Caco-2 (cell line): ENCODE measurements at regions not wholly inside any gene's neighbourhood (a gene's known extent, or its start where the extent isn't known, plus 50 kb on each side); places are given as distances from the start of the nearest gene placed in this dataset.

Experiments used
- BruUV-seq: library from RNA; stranded (reverse); fragments of 400-500 nt; replicated peaks from 2 replicates; lab custom pipeline; 2021; lab: Mats Ljungman, UMichigan
- CTCF ChIA-PET: fragments of 300-600 bp; sonication (Branson Sonifier 250); formaldehyde crosslinking; loops from one replicate; lab custom pipeline; 2022; ENCODE audit warnings: antibody characterized with exemption; lab: Charles Lee
- POLR2A ChIA-PET: fragments of 300-600 bp; sonication (Branson Sonifier 250); formaldehyde crosslinking; loops from one replicate; lab custom pipeline; 2022; ENCODE audit warnings: antibody characterized with exemption; lab: Charles Lee
- DNase-seq, 2 experiments: peaks; one replicate each; pipeline versions ENCODE4 v3.0.0 to v3.0.0-alpha.2; 2020 to 2022
- H3K27me3 ChIP-seq: replicated peaks from 2 replicates; pipeline ENCODE4 v1.6.0; 2011; ENCODE audit warnings: low read length; ENCODE audit not compliant: control insufficient read depth, insufficient read depth
- H3K36me3 ChIP-seq: 2 replicates; pipeline ENCODE4 v1.5.1; 2011; ENCODE audit warnings: low read length; ENCODE audit not compliant: control insufficient read depth, insufficient read depth
- H3K4me1 ChIP-seq: fragments of 250-450 bp; sonication (Bioruptor Pico); 2 replicates; pipeline ENCODE4 v1.5.1; 2020; ENCODE audit warnings: mild to moderate bottlenecking
- H3K4me3 ChIP-seq: 2 replicates; pipeline ENCODE4 v1.5.1; 2011; ENCODE audit warnings: low read depth, mild to moderate bottlenecking, control low read depth, low read length
- H3K9me3 ChIP-seq: fragments of 250-450 bp; sonication (Bioruptor Pico); 2 replicates; pipeline ENCODE4 v1.5.1; 2020; ENCODE audit warnings: mild to moderate bottlenecking, moderate library complexity
- H3K27ac Mint-ChIP-seq: one replicate; pipeline ENCODE4 v1.8.0; 2022; ENCODE audit warnings: mixed read lengths; ENCODE audit not compliant: unreplicated experiment
- H3K27me3 Mint-ChIP-seq: one replicate; pipeline ENCODE4 v1.8.0; 2022; ENCODE audit warnings: mixed read lengths; ENCODE audit not compliant: insufficient read depth, unreplicated experiment
- H3K36me3 Mint-ChIP-seq: one replicate; pipeline ENCODE4 v1.8.0; 2022; ENCODE audit warnings: mild to moderate bottlenecking, mixed read lengths; ENCODE audit not compliant: insufficient read depth, unreplicated experiment
- H3K4me1 Mint-ChIP-seq: one replicate; pipeline ENCODE4 v1.8.0; 2022; ENCODE audit warnings: low read depth, mixed read lengths; ENCODE audit not compliant: unreplicated experiment
- H3K4me3 Mint-ChIP-seq: one replicate; pipeline ENCODE4 v1.8.0; 2022; ENCODE audit warnings: mild to moderate bottlenecking, moderate library complexity, mixed read lengths; ENCODE audit not compliant: unreplicated experiment
- H3K9me3 Mint-ChIP-seq: one replicate; pipeline ENCODE4 v1.8.0; 2022; ENCODE audit warnings: mixed read lengths; ENCODE audit not compliant: unreplicated experiment
- intact Hi-C: fragments of 100-400 bp; cut with micrococcal nuclease; formaldehyde crosslinking; loops from one replicate; pipeline ENCODE4 v1.10.0; 2022; ENCODE audit not compliant: unreplicated experiment
- TF ChIP-seq, protein P1 (sequence below), 2 experiments: fragments of 200-600 bp in 1 of 2; IDR thresholded peaks; 1 replicate in 1 of 2; 2 replicates in 1 of 2; pipeline versions ENCODE4 v1.5.1 to v1.8.0; 2011 to 2022; ENCODE audit warnings: antibody characterized with exemption in 1 of 2, control low read depth in 1 of 2, inconsistent platforms in 1 of 2, low read depth in 1 of 2, low read length in 1 of 2, mild to moderate bottlenecking in 1 of 2, moderate library complexity in 1 of 2; ENCODE audit not compliant: insufficient read depth in 1 of 2, severe bottlenecking in 1 of 2, unreplicated experiment in 1 of 2

DNA sequence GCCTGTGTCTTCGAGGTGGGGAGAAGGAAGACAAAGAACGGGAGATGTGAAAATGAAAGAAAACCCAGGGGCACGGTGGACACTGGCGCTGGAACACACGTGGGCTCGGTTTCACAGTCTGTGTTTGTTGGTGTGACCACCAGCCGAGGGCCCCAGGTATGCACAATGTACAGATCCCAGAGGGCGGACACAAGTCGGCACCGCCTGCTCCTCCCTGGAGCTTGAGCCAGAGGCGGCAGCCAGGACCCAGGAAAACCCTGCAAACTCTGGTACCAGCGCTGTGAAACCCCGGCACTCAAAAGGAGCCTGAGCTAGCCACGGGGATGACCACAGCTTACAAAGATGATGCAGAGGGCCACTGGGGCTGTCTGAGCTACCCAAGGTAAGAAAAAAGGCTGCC lies 105.0 kb downstream of the SHANK2 start:
- H3K4me1 ChIP-seq: no peaks in the 10 kb centered on the region
- intact Hi-C loops: no loop called here
- no peaks in the 10 kb centered on the region for H3K9me3 ChIP-seq
- H3K4me3 ChIP-seq: no peak overlapping the region
- no peak for DNase-seq
- BruUV-seq: no TSS peak
- CTCF ChIA-PET: interaction anchor here (0.6 kb wide), 1 partner anchor 587 kb away, joined by 3 read pairs; no protein-coding TSS in a partner anchor
- Mint-ChIP-seq H3K27me3 (no peaks in the 10 kb centered on the region), H3K9me3 (no peaks in the 10 kb centered on the region), H3K4me3 (no peak overlapping the region), H3K4me1 (peaks cover 2% of the 10 kb centered on the region), H3K36me3 (peaks cover 69% of the 10 kb centered on the region), H3K27ac (peak overlapping the region; percentile 15)
- peaks cover 10% of the 10 kb centered on the region for H3K36me3 ChIP-seq
- TF ChIP-seq, protein P1, sequence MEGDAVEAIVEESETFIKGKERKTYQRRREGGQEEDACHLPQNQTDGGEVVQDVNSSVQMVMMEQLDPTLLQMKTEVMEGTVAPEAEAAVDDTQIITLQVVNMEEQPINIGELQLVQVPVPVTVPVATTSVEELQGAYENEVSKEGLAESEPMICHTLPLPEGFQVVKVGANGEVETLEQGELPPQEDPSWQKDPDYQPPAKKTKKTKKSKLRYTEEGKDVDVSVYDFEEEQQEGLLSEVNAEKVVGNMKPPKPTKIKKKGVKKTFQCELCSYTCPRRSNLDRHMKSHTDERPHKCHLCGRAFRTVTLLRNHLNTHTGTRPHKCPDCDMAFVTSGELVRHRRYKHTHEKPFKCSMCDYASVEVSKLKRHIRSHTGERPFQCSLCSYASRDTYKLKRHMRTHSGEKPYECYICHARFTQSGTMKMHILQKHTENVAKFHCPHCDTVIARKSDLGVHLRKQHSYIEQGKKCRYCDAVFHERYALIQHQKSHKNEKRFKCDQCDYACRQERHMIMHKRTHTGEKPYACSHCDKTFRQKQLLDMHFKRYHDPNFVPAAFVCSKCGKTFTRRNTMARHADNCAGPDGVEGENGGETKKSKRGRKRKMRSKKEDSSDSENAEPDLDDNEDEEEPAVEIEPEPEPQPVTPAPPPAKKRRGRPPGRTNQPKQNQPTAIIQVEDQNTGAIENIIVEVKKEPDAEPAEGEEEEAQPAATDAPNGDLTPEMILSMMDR (IDR thresholded peaks at IDR 0.05; ENCODE audit: insufficient read depth in 1 of 2, low read depth in 1 of 2, low read length in 1 of 2, severe bottlenecking in 1 of 2, unreplicated experiment in 1 of 2): no peak
- POLR2A ChIA-PET: no interaction called here
- no peaks in the 10 kb centered on the region for H3K27me3 ChIP-seq

DNA sequence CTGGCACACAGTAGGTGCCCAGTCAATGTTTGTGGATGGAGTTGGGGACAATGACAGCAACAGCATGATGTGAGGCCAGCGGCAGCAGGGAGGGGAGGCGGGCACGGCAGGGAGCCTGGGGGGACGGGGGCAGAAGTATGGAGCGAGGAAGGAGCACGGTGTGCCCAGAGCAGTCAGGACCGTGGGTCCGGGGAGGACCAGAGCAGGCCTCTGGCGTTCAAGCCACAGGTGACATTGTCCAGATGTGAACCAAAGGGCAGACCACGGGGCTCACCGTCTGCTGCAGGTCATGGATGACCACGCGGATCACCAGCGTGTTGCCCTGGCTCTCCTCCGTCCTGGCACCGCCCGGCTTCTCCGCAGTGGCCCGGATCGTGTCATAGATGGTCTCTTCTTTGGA lies 105.5 kb downstream of the SHANK2 start:
- Histone ChIP-seq H3K36me3 (peaks cover 10% of the 10 kb centered on the region), H3K9me3 (no peaks in the 10 kb centered on the region), H3K4me3 (no peak overlapping the region), H3K27me3 (no peaks in the 10 kb centered on the region), H3K4me1 (no peaks in the 10 kb centered on the region)
- no TSS peak for BruUV-seq
- ChIA-PET POLR2A (no interaction called here), CTCF (interaction anchor here (0.6 kb wide), 1 partner anchor 586 kb away, joined by 3 read pairs; no protein-coding TSS in a partner anchor)
- DNase-seq: no peak
- intact Hi-C loops: no loop called here
- TF ChIP-seq, protein P1 (IDR thresholded peaks at IDR 0.05; ENCODE audit: insufficient read depth in 1 of 2, low read depth in 1 of 2, low read length in 1 of 2, severe bottlenecking in 1 of 2, unreplicated experiment in 1 of 2): no peak
- H3K4me1 Mint-ChIP-seq: no peaks in the 10 kb centered on the region
- H3K9me3 Mint-ChIP-seq: no peaks in the 10 kb centered on the region
- H3K27me3 Mint-ChIP-seq: no peaks in the 10 kb centered on the region
- H3K27ac Mint-ChIP-seq: peak overlapping the region; percentile 15
- H3K4me3 Mint-ChIP-seq: no peak overlapping the region
- H3K36me3 Mint-ChIP-seq: peaks cover 69% of the 10 kb centered on the region

DNA sequence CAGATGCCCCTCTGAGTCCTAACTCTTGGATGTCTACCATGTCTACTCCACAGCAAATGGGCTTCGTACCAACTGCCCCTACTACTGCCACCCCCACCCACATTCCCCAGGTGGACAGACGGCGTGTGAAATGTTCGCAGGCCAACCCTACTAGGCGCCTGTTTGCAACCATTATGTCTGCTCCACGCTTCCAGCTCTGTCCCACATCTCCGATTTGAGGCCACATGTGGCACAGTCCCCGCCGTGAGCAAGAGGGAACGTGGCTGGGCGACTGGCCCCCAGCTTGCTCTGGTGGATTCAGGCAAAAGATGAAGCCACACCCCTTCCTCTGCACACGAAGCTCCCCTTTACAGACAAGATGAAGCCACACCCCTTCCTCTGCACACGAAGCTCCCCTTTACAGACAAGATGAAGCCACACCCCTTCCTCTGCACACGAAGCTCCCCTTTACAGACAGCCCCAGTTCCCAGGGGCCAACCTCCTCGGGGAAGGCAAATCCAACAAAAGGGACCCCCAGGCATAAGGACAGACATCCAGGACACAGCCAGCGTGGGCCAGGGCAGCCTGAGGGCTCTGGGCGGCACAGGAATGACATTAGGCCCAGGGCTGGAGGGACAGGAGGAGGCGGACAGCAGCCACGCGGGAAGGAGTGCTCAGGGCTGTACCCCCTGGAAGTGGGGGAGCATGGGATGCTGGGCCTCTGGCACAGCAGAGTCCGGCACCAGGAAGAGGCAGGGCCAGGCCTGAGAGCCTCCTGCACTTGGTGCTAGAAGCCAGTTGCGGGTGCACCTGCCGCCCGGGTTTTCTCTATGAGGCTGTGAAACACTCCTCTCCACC lies 106.2 kb downstream of the SHANK2 start:
- ChIA-PET CTCF (no interaction called here), POLR2A (no interaction called here)
- intact Hi-C loops: no loop called here
- H3K4me1 Mint-ChIP-seq: no peaks in the 10 kb centered on the region
- TF ChIP-seq, protein P1 (IDR thresholded peaks at IDR 0.05; ENCODE audit: insufficient read depth in 1 of 2, low read depth in 1 of 2, low read length in 1 of 2, severe bottlenecking in 1 of 2, unreplicated experiment in 1 of 2): no peak
- DNase-seq: no peak
- H3K4me3 Mint-ChIP-seq: no peak overlapping the region
- no peaks in the 10 kb centered on the region for H3K27me3 ChIP-seq
- H3K36me3 Mint-ChIP-seq: peaks cover 69% of the 10 kb centered on the region
- no peak overlapping the region for H3K4me3 ChIP-seq
- no peaks in the 10 kb centered on the region for H3K9me3 Mint-ChIP-seq
- H3K27ac Mint-ChIP-seq: no peak overlapping the region
- H3K9me3 ChIP-seq: no peaks in the 10 kb centered on the region
- H3K4me1 ChIP-seq: no peaks in the 10 kb centered on the region
- no peaks in the 10 kb centered on the region for H3K27me3 Mint-ChIP-seq
- BruUV-seq: no TSS peak
- H3K36me3 ChIP-seq: peaks cover 5% of the 10 kb centered on the region; the same call in 1 of the 2 replicates
